ENCODE measurements at regions not wholly inside any gene's neighbourhood (a gene's known extent, or its start where the extent isn't known, plus 50 kb on each side); places are given as distances from the start of the nearest gene placed in this dataset.

- DNase-seq = no peak
Measured at GRCh38 chr6:11290027-11290426, 57.6 kb upstream of the NEDD9 start.

DNA sequence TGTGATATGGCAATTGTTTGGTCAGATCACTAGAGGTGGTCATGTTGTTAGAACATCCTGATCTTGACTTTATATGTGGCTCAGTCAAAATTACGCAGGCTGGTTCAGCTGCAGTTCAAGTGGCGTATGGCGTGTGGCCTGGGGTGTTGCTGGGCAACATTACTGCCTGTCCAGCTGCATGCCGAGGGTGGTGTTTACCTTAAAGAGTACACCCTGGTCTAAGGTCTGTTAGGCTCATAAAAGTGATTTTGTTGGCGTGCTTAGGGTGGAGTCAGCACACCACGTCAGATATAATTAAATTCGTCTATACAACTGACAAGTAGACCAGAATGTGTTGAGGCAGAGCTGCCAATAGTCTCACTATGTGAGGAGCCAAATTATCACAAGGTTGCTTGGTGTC, 55.6 kb upstream of the NEDD9 start:
- no peak for DNase-seq

GRCh38 chr6:11284996-11285395, 52.5 kb upstream of the NEDD9 start:
- no peak for DNase-seq

- no peak for DNase-seq
Measured at GRCh38 chr6:11283629-11284028, 51.2 kb upstream of the NEDD9 start.

- no peak for DNase-seq
Measured at GRCh38 chr6:11282875-11283274, 50.4 kb upstream of the NEDD9 start.
